IPS DF 6.9 (cell line): ENCODE measurements at regions not wholly inside any gene's neighbourhood (a gene's known extent, or its start where the extent isn't known, plus 50 kb on each side); places are given as distances from the start of the nearest gene placed in this dataset.
"Not testable (repeated sequence)": the region's sequence is repeated elsewhere in the genome, so short reads cannot be mapped to it uniquely, and the experiment has no call there.

Experiments
- DNase-seq: peaks from one replicate; pipeline ENCODE4 v3.0.0-alpha.2; 2013; ENCODE audit warnings: low read depth, low spot score
- H3K27ac ChIP-seq: one replicate; pipeline ENCODE4 v1.5.1; 2013; ENCODE audit warnings: low read length, control low read depth
- H3K27me3 ChIP-seq: 2 replicates; pipeline ENCODE4 v1.6.1; 2013; ENCODE audit warnings: mild to moderate bottlenecking, low read length; ENCODE audit not compliant: control insufficient read depth, insufficient read depth
- H3K36me3 ChIP-seq: 2 replicates; pipeline ENCODE4 v1.6.1; 2013; ENCODE audit warnings: low read length; ENCODE audit not compliant: control insufficient read depth, insufficient read depth
- H3K4me1 ChIP-seq: 2 replicates; pipeline ENCODE4 v1.6.1; 2013; ENCODE audit warnings: low read length; ENCODE audit not compliant: control insufficient read depth, insufficient read depth
- H3K4me3 ChIP-seq: 2 replicates; pipeline ENCODE4 v1.5.1; 2013; ENCODE audit warnings: mild to moderate bottlenecking, low read length
- H3K9me3 ChIP-seq: 2 replicates; pipeline ENCODE4 v1.6.1; 2013; ENCODE audit warnings: low read length, inconsistent platforms; ENCODE audit not compliant: control insufficient read depth, insufficient read depth
- WGBS: extraction: QIAGEN DNeasy Blood & Tissue Kit; methylation state at CpG from one replicate; pipeline ENCODE4 v1.1.7; 2013; ENCODE audit warnings: mixed read lengths, missing lambda C conversion rate; ENCODE audit not compliant: insufficient read length, insufficient coverage; 5-methylcytosine and 5-hydroxymethylcytosine counted together

- Histone ChIP-seq H3K4me3 (no peak overlapping the region), H3K4me1 (no peaks in the 10 kb centered on the region), H3K9me3 (peaks cover 6% of the 10 kb centered on the region), H3K27ac (no peak overlapping the region), H3K36me3 (no peaks in the 10 kb centered on the region), H3K27me3 (no peaks in the 10 kb centered on the region)
- DNase-seq: no peak
- no CpG with 5 or more reads among the region's 2 CpGs for WGBS
These were observed 203.3 kb upstream of the GRM7 start for GRCh38 chr3:6657591-6657990.

DNA sequence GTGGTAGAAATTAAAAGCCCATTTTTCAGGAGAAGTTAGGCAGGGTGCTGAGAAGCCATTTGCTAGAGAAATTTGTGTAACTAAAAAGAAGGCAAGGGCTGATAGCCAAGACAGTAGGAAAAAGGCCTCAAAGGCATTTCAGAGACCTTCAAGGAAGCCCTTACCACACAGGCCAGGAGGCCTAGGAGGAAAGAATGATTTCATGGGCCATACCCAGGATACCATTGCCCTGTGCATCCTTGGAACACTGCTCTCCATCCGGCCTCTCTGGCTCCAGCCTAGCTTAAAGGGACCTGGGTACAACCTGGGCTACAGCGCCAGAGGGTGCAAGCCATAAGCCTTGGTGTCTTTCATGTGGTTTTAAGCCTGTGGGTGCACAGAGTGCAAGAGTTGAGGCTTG, 193.6 kb upstream of the GRM7 start:
- Histone ChIP-seq H3K27me3 (no peaks in the 10 kb centered on the region), H3K36me3 (no peaks in the 10 kb centered on the region), H3K9me3 (peaks cover 2% of the 10 kb centered on the region; the same call in 1 of the 2 replicates), H3K4me3 (no peak overlapping the region), H3K4me1 (no peaks in the 10 kb centered on the region), H3K27ac (no peak overlapping the region)
- no CpG with 5 or more reads among the region's 2 CpGs for WGBS
- DNase-seq: no peak

GRCh38 chr3:6671363-6671762, 189.6 kb upstream of the GRM7 start:
- no peaks in the 10 kb centered on the region for H3K4me1 ChIP-seq
- H3K4me3 ChIP-seq: no peak overlapping the region
- 0 out of 2 replicates have a peak, but pooled peaks cover 4% of the 10 kb centered on the region for H3K9me3 ChIP-seq
- whole genome bisulfite sequencing: no CpG with 5 or more reads among the region's 1 CpG
- H3K27me3 ChIP-seq: no peaks in the 10 kb centered on the region
- H3K36me3 ChIP-seq: no peaks in the 10 kb centered on the region
- no peak for DNase-seq
- H3K27ac ChIP-seq: no peak overlapping the region

- Histone ChIP-seq H3K4me1 (no peaks in the 10 kb centered on the region), H3K27ac (no peak overlapping the region), H3K9me3 (no peaks in the 10 kb centered on the region), H3K4me3 (no peak overlapping the region), H3K27me3 (no peaks in the 10 kb centered on the region), H3K36me3 (no peaks in the 10 kb centered on the region)
- WGBS: no CpG with 5 or more reads among the region's 4 CpGs
- no peak for DNase-seq
These were observed 181.4 kb upstream of the GRM7 start for GRCh38 chr3:6679510-6679909.

- no peaks in the 10 kb centered on the region for H3K27me3 ChIP-seq
- no peaks in the 10 kb centered on the region for H3K9me3 ChIP-seq
These were observed 180.7 kb upstream of the GRM7 start for GRCh38 chr3:6680119-6680806.

GRCh38 chr3:6697285-6697684, 163.6 kb upstream of the GRM7 start:
- H3K4me3 ChIP-seq: no peak overlapping the region
- no peaks in the 10 kb centered on the region for H3K36me3 ChIP-seq
- no peaks in the 10 kb centered on the region for H3K27me3 ChIP-seq
- H3K9me3 ChIP-seq: no peaks in the 10 kb centered on the region; the same call in 1 of the 2 replicates
- H3K4me1 ChIP-seq: no peaks in the 10 kb centered on the region
- no CpG with 5 or more reads among the region's 3 CpGs for WGBS
- no peak for DNase-seq
- H3K27ac ChIP-seq: no peak overlapping the region

More at GRCh38 chr3:6680119-6680806, 180.7 kb upstream of the GRM7 start:
- no peaks in the 10 kb centered on the region for H3K36me3 ChIP-seq
- no CpG with 5 or more reads among the region's 3 CpGs for WGBS
- H3K4me1 ChIP-seq: no peaks in the 10 kb centered on the region
- H3K27ac ChIP-seq: no peak overlapping the region
- no peak overlapping the region for H3K4me3 ChIP-seq
- no peak for DNase-seq

- no peak for DNase-seq
- whole genome bisulfite sequencing: no CpG with 5 or more reads among the region's 6 CpGs
- no peak overlapping the region for H3K27ac ChIP-seq
- no peaks in the 10 kb centered on the region for H3K4me1 ChIP-seq
- no peaks in the 10 kb centered on the region; the same call in 1 of the 2 replicates for H3K9me3 ChIP-seq
- no peak overlapping the region for H3K4me3 ChIP-seq
- H3K27me3 ChIP-seq: no peaks in the 10 kb centered on the region
- no peaks in the 10 kb centered on the region for H3K36me3 ChIP-seq
These were observed 163.2 kb upstream of the GRM7 start for GRCh38 chr3:6697722-6698121.

DNA sequence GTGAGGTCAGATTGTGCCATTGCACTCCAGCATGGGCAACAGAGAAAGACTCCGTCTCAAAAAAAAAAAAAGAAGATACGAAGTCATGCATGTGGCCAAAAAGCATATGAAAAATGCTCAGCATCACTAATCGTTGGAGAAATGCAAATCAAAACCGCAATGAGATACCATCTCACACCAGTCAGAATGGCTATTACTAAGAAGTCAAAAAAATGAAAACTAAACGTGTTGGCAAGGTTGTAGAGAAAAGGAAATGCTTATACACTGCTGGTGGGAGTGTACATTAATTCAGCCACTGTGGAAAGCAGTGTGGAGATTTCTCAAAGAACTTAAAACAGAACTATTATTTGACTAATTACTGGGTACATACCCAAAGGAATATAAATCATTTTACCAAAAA, 156.1 kb upstream of the GRM7 start:
- H3K27me3 ChIP-seq, DNase-seq, H3K36me3 ChIP-seq, H3K4me3 ChIP-seq, H3K9me3 ChIP-seq, H3K4me1 ChIP-seq, H3K27ac ChIP-seq: not testable (repeated sequence)
- WGBS: no CpG with 5 or more reads among the region's 5 CpGs

GRCh38 chr3:6706777-6707176, 154.1 kb upstream of the GRM7 start:
- no peak for DNase-seq
- Histone ChIP-seq H3K27me3 (no peaks in the 10 kb centered on the region), H3K4me3 (no peak overlapping the region), H3K9me3 (no peaks in the 10 kb centered on the region), H3K27ac (no peak overlapping the region), H3K4me1 (no peaks in the 10 kb centered on the region), H3K36me3 (no peaks in the 10 kb centered on the region)
- no CpG with 5 or more reads among the region's 2 CpGs for WGBS

GRCh38 chr3:6709178-6709577, 151.7 kb upstream of the GRM7 start:
- Histone ChIP-seq H3K27ac (no peak overlapping the region), H3K9me3 (no peaks in the 10 kb centered on the region), H3K4me1 (no peaks in the 10 kb centered on the region), H3K4me3 (no peak overlapping the region), H3K36me3 (no peaks in the 10 kb centered on the region), H3K27me3 (no peaks in the 10 kb centered on the region)
- no peak for DNase-seq
- no CpG with 5 or more reads among the region's 6 CpGs for WGBS

GRCh38 chr3:6714962-6715361, 146.0 kb upstream of the GRM7 start:
- no CpG with 5 or more reads among the region's 3 CpGs for WGBS
- no peak for DNase-seq

More at GRCh38 chr3:6714962-6715361, 146.0 kb upstream of the GRM7 start:
- Histone ChIP-seq H3K4me1 (no peaks in the 10 kb centered on the region), H3K27ac (no peak overlapping the region), H3K9me3 (no peaks in the 10 kb centered on the region), H3K27me3 (no peaks in the 10 kb centered on the region), H3K36me3 (no peaks in the 10 kb centered on the region), H3K4me3 (no peak overlapping the region)
